Fibroblast of lung (primary cell): ENCODE measurements at regions not wholly inside any gene's neighbourhood (a gene's known extent, or its start where the extent isn't known, plus 50 kb on each side); places are given as distances from the start of the nearest gene placed in this dataset.

Experiments
- DNase-seq, 2 donors: peaks; one replicate each; pipeline versions ENCODE4 v3.0.0 to v3.0.0-alpha.2; 2010; ENCODE audit warnings: low read depth in 2 of 2
- H2AFZ ChIP-seq: 2 replicates; pipeline ENCODE4 v1.5.1; 2012; ENCODE audit warnings: low read length, control low read depth, inconsistent platforms
- H3K27ac ChIP-seq: 2 replicates; pipeline ENCODE4 v1.5.1; 2011; ENCODE audit warnings: low read length, control low read depth; ENCODE audit not compliant: insufficient read depth
- H3K27me3 ChIP-seq: 2 replicates; pipeline ENCODE4 v1.5.1; 2011; ENCODE audit warnings: mild to moderate bottlenecking, low read length; ENCODE audit not compliant: control insufficient read depth, insufficient read depth
- H3K36me3 ChIP-seq: 2 replicates; pipeline ENCODE4 v1.5.1; 2011; ENCODE audit warnings: low read length; ENCODE audit not compliant: control insufficient read depth, insufficient read depth
- H3K4me1 ChIP-seq: 2 replicates; pipeline ENCODE4 v1.5.1; 2011; ENCODE audit warnings: low read length; ENCODE audit not compliant: control insufficient read depth, insufficient read depth; ENCODE audit errors: extremely low read depth
- H3K4me2 ChIP-seq: 2 replicates; pipeline ENCODE4 v1.5.1; 2011; ENCODE audit warnings: low read length, control low read depth; ENCODE audit not compliant: insufficient read depth; ENCODE audit errors: extremely low read depth
- H3K4me3 ChIP-seq, 4 experiments: fragments of 200-600 bp in 1 of 4; sonication (generic) in 1 of 4; replicated peaks in 1 of 4; 2 replicates each; pipeline ENCODE4 v1.5.1; 2011 to 2016; ENCODE audit warnings: low read length in 4 of 4, low read depth in 3 of 4, mild to moderate bottlenecking in 3 of 4, control low read depth in 2 of 4, inconsistent platforms in 1 of 4, mixed read lengths in 1 of 4; ENCODE audit not compliant: insufficient read depth in 1 of 4; ENCODE audit errors: control extremely low read depth in 1 of 4
- H3K79me2 ChIP-seq: 2 replicates; pipeline ENCODE4 v1.5.1; 2012; ENCODE audit warnings: mild to moderate bottlenecking, low read length, inconsistent platforms; ENCODE audit not compliant: control insufficient read depth, insufficient read depth
- H3K9ac ChIP-seq: 2 replicates; pipeline ENCODE4 v1.5.1; 2011; ENCODE audit warnings: mild to moderate bottlenecking, low read length, control low read depth; ENCODE audit not compliant: insufficient read depth
- H3K9me3 ChIP-seq: 2 replicates; pipeline ENCODE4 v1.5.1; 2012; ENCODE audit warnings: low read depth, low read length; ENCODE audit not compliant: control insufficient read depth, insufficient read depth
- H4K20me1 ChIP-seq: 2 replicates; pipeline ENCODE4 v1.5.1; 2011; ENCODE audit warnings: low read length; ENCODE audit not compliant: control insufficient read depth, insufficient read depth; ENCODE audit errors: extremely low read depth
- EZH2 ChIP-seq: IDR thresholded peaks from 2 replicates; pipeline ENCODE4 v1.5.1; 2012; ENCODE audit warnings: low read length, control low read depth, mild to moderate bottlenecking; ENCODE audit errors: missing control alignments
- TF ChIP-seq, protein P1 (sequence below), 2 donors: IDR thresholded peaks in 1 of 2; conservative IDR thresholded peaks in 1 of 2; 1 replicate in 1 of 2; 2 replicates in 1 of 2; pipeline ENCODE4 v1.5.1; 2011 to 2012; ENCODE audit warnings: low read length in 2 of 2, control low read depth in 1 of 2, inconsistent platforms in 1 of 2, low read depth in 1 of 2, mild to moderate bottlenecking in 1 of 2

DNA sequence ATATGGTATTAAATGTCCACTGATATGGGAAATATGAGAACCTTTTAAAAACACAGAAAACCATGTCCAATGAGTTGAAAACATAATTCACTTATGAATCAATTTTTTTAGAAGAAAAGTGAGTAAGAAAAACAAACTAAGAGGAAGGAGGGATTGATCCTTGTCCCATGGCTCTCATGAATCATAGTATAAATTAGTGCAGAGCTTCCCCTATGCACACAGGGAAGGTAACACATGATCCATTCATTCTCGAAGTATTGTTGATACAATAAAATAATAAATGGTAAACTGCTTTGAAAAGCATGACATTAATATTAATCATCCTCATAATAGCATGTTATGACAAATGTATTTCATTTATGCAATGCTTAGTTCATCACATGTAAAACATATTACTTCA is 872.0 kb upstream of the CNTNAP5 start:
- Histone ChIP-seq H3K4me1 (no peaks in the 10 kb centered on the region), H3K4me2 (no peak overlapping the region), H3K9ac (no peak overlapping the region), H4K20me1 (no peaks in the 10 kb centered on the region), H3K36me3 (no peaks in the 10 kb centered on the region), H3K27ac (no peak overlapping the region), H2AFZ (no peak overlapping the region), H3K4me3 (no peak overlapping the region), H3K27me3 (no peaks in the 10 kb centered on the region), H3K79me2 (no peaks in the 10 kb centered on the region), H3K9me3 (no peaks in the 10 kb centered on the region)
- no peak for DNase-seq
- TF ChIP-seq EZH2: no peak
- TF ChIP-seq, protein P1, sequence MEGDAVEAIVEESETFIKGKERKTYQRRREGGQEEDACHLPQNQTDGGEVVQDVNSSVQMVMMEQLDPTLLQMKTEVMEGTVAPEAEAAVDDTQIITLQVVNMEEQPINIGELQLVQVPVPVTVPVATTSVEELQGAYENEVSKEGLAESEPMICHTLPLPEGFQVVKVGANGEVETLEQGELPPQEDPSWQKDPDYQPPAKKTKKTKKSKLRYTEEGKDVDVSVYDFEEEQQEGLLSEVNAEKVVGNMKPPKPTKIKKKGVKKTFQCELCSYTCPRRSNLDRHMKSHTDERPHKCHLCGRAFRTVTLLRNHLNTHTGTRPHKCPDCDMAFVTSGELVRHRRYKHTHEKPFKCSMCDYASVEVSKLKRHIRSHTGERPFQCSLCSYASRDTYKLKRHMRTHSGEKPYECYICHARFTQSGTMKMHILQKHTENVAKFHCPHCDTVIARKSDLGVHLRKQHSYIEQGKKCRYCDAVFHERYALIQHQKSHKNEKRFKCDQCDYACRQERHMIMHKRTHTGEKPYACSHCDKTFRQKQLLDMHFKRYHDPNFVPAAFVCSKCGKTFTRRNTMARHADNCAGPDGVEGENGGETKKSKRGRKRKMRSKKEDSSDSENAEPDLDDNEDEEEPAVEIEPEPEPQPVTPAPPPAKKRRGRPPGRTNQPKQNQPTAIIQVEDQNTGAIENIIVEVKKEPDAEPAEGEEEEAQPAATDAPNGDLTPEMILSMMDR (conservative IDR thresholded peaks at IDR 0.05 in 1 of 2, IDR thresholded peaks at IDR 0.05 in 1 of 2; ENCODE audit: low read depth in 1 of 2, low read length in 2 of 2): no peak

- Histone ChIP-seq H3K4me1 (no peaks in the 10 kb centered on the region), H3K4me2 (no peak overlapping the region), H3K9ac (no peak overlapping the region), H3K79me2 (no peaks in the 10 kb centered on the region), H3K36me3 (no peaks in the 10 kb centered on the region), H2AFZ (no peak overlapping the region), H3K27me3 (no peaks in the 10 kb centered on the region), H3K9me3 (no peaks in the 10 kb centered on the region), H3K4me3 (no peak overlapping the region), H3K27ac (no peak overlapping the region), H4K20me1 (no peaks in the 10 kb centered on the region)
- no peak for DNase-seq
- TF ChIP-seq, protein P1 (conservative IDR thresholded peaks at IDR 0.05 in 1 of 2, IDR thresholded peaks at IDR 0.05 in 1 of 2; ENCODE audit: low read depth in 1 of 2, low read length in 2 of 2): no peak
- no peak for TF ChIP-seq EZH2
Measured at GRCh38 chr2:123154195-123154594, 870.9 kb upstream of the CNTNAP5 start.

GRCh38 chr2:123157016-123157415 is 868.1 kb upstream of the CNTNAP5 start:
- H3K27ac ChIP-seq: no peak overlapping the region
- no peak overlapping the region for H3K9ac ChIP-seq
- no peaks in the 10 kb centered on the region for H3K79me2 ChIP-seq
- DNase-seq: no peak
- TF ChIP-seq, protein P1 (conservative IDR thresholded peaks at IDR 0.05 in 1 of 2, IDR thresholded peaks at IDR 0.05 in 1 of 2; ENCODE audit: low read depth in 1 of 2, low read length in 2 of 2): no peak
- TF ChIP-seq EZH2: no peak
- no peaks in the 10 kb centered on the region for H3K4me1 ChIP-seq
- no peaks in the 10 kb centered on the region for H3K9me3 ChIP-seq
- H2AFZ ChIP-seq: no peak overlapping the region
- no peaks in the 10 kb centered on the region for H3K27me3 ChIP-seq
- H3K4me2 ChIP-seq: no peak overlapping the region
- no peak overlapping the region for H3K4me3 ChIP-seq
- H4K20me1 ChIP-seq: no peaks in the 10 kb centered on the region
- no peaks in the 10 kb centered on the region for H3K36me3 ChIP-seq
